SIG-M5 (cell line): ENCODE measurements at regions not wholly inside any gene's neighbourhood (a gene's known extent, or its start where the extent isn't known, plus 50 kb on each side); places are given as distances from the start of the nearest gene placed in this dataset.

Experiments used
- DNase-seq: peaks from one replicate; lab custom pipeline; 2025; lab: John Stamatoyannopoulos, UW

DNA sequence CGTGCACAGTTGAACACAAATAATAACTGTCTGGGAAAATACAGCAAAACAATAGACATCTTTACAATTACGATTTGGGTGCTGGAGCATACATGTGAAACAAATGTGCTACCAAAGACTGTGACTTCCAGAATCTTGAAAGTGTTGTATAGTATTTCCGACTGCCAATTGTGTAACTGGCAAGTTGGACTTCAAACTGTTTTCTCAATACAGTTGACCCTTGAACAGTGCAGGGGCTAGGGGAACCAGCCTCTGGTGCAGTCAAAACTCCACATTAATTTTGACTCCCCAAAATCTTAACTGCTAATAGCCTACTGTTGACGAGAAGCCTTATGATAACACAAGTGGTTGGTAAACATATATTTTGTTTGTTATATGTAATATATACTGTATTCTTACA lies 904.2 kb downstream of the EPHA3 start:
- no peak for DNase-seq

DNA sequence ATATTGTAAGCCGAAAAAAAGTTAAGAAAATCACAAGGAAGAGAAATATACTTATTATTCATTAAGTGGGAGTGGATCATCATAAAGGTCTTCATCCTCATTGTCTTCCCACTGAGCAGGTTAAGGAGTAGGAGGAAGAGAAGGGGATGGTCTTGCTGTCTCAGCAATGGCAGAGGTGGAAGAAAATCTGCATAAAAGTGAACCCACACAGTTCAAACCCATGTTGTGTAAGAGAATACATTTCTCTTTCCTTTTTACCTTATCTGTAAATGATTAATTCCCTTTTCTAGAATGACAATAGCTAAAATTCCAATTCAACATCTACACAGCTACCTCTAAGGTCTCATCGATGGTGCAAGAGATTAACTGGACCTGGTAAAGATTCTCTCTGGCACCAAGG lies 904.6 kb downstream of the EPHA3 start:
- DNase-seq = no peak

DNA sequence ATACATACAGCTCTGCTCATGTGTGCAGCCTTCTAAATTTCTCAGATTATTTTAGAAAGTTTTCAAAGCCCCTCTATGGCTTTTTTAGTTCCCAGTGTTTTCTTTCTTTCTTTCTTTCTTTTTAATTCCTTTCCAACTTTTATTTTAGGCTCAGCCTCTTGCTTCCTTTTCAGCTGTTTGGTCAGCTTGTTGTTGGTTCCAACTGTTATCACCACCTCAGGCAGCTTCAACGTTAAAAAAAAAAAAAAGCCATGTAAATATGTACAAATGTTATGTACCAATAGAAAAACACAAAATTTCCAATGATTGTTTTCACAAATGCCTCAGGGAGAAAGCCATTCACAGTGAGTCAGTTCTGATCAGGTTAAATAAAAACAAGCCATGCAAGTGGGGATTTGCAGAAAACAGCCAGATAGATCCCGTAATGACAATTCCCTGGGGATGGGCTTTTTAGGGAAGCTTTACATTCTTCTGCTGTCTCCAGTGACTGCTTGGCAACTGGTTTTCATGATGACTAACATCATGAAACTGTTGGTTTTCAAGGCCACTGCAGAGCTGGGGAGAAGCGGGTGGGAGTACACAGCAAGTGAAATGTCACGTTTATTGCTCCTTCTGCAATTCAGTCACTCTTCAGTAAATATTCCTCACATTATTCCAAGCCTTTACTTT lies 908.4 kb downstream of the EPHA3 start:
- DNase-seq = no peak

DNA sequence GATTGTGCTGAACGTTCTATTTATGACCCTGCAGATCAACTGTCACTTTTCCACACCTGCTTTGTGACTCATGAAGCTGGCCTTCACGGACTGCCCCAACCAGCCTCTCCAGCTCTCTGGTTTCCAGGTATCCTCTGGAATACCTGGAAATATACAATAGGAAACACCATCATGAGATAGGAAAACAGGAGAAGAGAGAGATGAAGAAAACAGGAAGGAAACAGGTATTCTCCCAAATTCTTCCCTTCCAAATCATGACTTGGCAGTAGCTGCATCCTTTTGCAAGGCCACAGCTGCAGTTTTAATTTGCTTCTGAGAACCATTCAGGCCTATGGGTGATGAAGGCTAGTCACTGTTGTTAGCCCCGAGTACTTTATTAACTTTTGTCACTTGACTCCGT lies 909.1 kb downstream of the EPHA3 start:
- DNase-seq = no peak

DNA sequence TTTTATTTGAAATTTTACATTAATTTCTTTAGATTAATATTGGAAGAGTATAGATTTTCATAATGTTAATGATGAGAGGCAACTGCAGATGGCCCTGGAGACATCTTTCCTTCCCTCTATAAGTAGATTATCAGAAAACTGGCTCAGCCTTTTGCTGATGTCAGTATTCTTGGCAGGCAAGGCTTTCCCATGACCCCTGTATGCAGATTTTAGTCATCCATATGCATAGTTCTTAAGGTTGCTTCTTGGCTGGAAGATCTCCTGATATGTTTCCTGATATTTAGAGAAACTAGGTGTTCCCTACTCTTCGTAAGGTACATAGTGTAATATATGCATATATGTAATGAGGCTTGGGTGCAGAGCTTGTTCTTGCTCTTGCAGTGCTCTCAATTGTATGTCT lies 911.4 kb downstream of the EPHA3 start:
- no peak for DNase-seq

DNA sequence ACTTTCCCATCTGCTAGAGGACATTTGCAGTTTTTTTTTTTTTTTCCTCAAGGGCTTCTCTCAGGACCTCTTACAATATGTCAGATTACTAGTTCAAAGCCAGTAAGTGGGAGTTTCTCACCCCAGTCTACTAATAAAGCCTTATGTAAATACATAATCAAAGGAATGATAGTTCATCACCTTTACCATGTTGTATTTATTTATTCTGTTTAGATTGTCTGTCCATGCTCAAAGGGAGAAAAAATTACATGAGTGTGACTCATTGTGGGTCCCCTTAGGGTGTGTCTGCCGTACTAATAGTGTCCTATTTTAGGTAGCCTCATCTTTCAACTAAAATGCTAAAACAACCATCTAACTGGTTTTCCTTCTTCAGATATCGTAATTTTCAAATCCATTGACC lies 917.6 kb downstream of the EPHA3 start:
- no peak for DNase-seq

DNA sequence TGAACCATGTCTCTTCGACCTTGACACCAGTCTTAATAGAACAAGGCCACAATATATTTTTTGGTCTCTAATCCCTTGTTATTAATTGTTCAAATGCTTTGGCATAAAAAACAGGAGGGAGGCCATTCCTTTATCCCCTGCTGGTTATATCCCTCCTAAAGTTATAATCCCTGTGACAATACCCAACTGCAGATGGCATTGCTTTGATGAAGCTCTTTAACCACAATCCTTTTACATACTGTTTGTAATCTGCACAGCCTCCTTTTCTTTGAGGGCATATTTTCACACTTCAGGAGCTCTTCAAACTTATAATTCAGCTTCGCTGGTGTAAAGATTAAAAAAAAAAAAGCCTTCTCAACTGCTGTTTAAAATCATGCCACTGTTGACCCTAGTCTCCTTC lies 919.0 kb downstream of the EPHA3 start:
- no peak for DNase-seq

DNA sequence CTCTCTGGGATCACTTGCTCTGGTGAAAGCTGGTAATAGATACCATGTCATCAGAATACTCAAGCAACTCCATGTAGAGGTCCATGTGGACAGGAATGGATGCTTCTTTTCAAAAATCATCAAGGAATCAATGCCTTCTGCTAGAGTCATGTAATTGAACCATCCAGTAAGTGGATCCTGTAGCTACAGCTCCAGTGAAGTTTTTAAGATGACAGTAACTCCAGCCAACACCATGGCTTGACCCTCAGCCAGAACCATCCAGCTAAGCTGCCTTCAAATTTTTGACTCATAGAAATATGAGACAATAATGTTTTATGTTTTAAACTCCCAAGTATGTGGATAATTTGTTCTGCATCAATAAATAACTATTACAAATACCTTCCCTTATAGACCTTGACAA lies 923.7 kb downstream of the EPHA3 start:
- DNase-seq = no peak

DNA sequence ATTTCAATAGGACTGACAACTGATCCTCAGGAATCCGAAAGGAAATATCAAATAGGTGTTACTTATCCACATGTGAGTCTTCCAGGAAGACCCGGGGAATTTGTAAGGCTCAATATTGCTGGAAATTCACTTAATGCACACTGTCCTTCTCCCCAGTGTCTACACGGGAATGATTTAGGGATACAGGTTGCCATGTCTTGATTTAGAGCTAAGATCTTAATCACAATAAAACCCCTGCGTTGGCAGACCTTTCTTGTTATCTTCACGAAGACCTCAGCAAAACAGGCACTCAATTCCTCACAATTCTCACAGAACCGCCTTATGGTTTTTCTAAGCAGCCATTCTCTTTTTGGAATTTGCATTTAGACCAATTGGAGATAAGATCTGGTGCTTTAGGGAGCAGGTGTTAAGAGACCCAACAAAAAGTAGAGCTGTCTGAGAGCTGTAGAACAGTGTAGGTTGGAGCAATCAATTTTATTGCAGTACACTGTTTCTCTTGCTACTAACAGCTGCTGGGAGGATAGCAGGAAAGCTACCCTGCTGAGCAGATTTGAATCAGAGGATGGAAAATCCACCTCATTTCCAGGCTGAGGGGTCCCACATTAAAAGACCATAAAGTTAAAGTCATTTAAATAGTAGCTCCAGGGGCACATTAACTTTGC lies 925.7 kb downstream of the EPHA3 start:
- DNase-seq = no peak

DNA sequence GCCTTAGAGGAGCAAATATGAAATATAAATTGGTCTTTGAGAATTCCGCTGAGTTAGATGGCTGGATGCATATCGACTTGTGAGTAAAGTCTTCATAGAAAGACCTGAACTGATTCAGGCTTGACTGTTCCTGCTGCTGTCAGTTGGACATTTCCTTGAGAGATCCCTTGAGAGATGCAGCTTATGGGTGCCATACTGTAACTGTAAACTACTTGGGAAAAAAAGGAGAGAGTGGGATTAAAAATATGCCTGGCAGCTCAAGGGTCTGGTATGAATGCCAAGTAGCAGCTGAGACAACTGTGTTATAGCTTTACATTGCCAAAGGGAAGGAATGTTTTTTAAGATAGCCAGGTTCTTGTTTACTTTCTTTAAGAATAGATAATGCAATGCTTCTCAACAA lies 926.6 kb downstream of the EPHA3 start:
- no peak for DNase-seq

DNA sequence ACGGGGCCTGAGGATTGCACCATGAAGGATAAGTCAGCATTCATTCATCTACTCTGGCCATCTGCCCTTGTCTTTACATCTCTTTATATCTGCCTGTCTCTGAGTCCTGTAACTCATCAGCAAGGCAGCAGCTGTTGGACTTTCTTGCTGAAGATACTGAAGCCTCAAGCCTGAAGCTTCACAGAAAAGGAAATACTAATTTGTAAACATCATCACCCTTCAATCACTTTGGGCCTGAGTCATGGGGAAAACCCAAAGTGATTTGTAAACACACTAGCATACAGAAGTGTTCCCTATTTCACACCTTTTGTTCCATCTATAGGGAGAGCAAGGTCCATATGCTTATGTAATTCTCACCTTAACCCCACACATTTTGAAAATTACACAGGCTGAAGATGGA lies 928.2 kb downstream of the EPHA3 start:
- DNase-seq = no peak

DNA sequence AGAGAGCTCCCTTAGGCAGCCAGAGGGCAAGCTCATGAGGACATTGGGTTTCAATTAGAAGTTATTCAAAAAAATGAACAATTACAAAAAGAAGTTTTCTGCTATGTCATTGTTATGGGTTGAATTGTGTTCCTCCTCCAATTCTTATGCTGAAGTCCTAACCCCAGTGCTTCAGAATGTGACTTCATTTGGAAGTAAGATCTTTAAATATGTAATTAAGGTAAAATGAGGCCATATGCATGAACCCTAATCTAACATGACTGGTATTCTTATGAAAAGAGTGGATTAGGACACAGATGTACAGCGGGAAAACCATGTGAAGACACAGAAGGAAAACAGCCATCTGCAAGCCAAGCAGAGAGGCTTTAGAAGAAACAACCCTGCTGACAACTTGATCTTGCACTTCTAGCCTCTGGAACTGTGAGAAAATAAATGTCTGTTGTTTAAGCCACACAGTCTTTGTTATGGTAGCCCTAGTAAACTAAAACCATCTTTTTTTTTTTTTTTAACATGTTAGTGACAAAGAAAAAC lies 929.6 kb downstream of the EPHA3 start:
- DNase-seq = no peak

DNA sequence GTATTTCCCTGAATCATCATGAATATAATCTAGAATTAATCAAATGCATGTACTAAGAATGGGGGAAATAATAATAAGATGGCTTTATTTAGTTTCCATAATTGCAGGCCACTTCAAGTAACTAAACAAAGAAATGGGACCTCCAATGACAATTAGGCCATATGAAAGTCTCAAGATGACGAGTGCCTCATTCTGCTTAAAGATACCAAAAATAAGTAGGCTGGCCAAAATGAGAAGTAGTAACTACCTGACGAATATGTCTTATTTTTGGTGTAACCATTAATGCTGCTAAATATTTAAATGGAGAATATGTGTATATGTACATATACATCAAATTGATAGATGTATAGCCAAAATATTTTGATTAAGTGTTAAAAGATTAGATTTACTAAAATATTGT lies 932.6 kb downstream of the EPHA3 start:
- no peak for DNase-seq

DNA sequence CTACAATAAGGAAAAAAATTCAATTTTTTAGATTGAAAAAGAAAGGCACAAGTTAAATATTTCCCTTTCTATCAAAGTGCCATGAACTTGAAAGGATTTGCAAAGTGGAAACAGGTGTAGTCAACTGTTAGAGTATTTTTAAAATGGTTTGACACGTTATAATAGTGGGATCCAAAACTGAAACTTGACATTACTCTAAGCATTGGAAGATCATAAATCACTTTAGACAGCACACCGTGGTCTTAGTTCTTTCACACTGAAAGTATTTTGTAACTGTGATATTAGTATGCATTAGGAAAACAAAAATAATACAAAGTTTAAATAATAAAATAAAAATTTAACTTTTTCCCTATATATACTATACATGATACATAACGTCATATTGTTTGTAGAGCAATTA lies 933.1 kb downstream of the EPHA3 start:
- no peak for DNase-seq

DNA sequence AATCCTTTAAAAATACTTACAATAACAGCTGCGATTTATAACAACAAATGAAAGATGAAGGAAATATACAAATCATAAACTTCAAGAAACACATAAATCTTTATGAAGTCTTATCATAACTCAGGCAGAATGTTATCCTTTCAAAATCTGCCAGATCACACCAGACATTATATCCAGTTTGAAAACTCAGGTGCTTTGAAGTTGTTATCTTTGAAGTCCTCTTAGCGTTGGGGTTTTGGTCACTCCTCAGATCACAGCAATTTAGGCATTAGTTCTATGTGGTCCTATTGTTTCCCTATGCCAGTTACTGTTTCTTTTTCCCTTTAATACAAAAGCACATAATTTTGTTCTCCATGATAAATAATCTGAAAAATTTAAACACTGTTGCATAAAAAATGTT lies 934.6 kb downstream of the EPHA3 start:
- no peak for DNase-seq

DNA sequence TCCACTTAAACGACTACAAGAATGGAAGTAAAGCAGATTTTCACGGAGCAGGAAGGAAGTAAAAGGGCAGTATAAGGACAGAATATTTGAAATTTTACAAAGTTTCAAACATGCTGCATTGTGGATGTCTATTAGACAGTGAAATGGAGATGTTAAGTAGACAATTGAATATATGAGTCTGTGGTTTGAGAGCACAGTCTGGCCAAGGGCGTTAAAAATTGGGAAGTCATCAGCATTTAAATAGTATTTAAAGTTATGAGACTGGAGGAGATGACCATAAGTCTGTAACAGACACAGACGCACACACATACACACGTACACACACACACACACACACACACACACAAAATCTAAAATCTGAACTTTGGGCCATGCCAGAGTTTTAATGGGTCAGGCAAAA lies 935.9 kb downstream of the EPHA3 start:
- DNase-seq = no peak

DNA sequence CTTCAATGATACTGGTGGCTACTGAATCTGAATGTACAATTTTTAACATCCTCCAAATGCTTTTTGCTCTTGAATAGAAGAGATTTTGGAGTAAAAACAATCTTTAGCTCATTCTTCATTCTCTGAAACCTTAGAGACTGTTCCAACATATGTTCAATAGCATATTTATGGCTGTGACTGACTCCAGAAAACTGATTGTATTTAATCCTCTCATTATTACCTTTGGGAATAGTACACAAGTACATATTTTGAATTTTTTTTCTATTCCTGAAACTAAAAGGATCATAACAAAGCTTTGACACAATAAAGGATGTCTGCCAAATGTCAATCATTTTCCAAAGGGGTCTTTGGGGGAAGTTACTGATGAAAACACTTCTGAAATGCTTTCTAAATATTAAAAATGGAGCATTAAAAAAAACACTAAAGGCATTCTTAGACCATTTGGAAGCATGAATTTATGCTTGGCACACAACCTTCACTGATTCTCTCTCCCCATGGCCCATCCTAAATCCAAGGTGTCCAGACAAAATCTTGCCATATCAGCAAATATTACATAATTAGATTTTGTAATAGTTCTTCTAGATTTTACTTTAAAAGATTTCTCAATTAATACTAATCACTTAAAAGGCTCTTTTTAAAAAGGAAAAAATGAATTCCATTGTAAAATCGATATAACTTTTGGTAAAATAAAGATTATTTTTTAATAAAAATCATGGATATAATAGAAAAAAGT lies 936.8 kb downstream of the EPHA3 start:
- no peak for DNase-seq

DNA sequence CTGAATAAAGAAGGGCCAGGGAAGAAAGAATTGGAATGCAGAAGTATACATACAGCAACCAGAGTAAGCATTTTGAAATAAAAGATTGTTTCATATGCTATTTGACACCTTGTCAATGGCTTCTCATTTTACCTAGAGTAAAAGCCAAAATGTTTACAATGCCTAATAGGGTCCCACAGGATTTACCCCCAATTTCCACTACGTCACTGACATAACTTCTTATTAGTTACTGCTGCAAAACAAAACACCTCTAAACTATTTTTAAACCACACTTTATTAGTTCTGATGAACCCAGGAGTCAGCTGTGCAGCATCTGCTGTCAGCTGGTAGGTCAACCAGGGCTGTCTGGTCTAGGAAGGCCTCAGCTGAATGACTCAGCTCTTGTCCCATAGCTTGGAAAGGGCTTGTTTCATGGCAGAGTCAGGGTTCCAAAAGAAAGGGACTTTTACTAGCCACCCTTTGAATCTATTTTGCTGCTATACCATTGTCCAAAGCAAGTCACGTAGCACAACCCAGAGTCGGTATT lies 945.1 kb downstream of the EPHA3 start:
- no peak for DNase-seq

DNA sequence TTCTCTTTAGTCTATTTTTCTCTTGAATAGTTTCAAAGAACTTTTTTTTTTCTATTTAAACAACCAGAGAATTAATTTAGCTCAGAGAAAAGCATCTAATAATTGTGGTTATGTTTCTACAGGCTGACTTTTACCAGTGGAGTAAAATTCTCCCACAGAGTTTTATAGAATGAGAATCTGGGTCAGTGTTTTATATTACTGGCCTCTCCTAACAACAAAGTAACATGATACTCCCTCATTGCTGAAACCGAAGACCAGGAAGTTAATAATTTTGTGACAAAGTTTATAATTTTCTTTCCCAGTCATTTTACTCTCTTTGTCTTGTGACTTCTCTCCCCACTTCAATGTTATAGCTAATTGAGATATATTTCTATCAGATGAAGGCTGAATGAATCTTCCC lies 946.9 kb downstream of the EPHA3 start:
- no peak for DNase-seq

DNA sequence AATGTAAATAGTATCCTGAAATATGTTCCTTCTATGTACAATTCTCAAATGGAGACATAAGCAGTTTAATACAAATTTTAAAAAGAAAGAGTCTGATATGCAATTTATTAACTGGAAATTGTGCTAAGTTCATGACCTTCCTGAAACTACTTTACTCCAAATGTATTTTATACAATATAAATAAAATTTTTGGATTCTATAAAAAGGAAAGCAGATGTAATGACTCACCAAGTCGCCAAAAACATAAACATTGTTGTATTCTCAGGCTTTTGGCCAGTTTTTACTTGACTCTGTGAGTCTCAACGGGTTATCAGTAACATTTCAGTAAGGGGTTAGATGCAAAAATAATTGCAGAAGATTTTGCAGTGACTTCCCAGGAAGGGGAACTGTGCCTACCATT lies 948.2 kb downstream of the EPHA3 start:
- no peak for DNase-seq

DNA sequence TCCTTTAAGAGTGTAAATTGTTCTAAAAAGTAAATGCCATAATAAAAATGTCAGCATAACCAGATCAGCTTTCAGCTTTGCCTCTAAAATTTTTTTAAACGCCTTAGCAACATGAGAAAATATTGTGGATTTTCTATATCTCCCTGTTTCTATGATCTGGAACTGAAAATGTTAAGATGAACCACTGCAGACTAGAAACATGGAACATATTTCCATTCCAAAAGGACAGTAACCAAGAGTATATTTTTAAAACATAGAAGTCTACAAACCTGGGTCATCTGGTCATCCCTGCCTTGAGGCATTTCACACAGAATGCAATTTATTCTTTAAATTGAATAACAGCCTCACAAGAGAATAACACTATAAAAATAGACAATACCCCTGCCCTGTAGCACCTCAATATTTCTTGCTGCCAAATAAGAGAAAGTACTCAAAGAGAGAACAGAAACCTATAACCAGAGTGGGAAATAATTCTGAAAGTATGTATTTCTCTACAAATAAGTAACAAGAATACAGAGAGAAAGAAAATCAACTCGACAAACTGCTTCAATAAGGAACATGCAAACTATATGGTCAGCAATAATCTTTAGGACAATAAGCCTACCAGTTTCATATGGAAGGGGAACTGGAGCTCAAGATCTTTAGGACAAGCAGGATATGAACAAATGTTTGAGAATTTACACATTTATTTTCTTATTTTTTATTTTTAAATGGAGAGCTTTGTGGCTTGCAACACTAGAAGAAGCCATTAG lies 949.0 kb downstream of the EPHA3 start:
- no peak for DNase-seq

DNA sequence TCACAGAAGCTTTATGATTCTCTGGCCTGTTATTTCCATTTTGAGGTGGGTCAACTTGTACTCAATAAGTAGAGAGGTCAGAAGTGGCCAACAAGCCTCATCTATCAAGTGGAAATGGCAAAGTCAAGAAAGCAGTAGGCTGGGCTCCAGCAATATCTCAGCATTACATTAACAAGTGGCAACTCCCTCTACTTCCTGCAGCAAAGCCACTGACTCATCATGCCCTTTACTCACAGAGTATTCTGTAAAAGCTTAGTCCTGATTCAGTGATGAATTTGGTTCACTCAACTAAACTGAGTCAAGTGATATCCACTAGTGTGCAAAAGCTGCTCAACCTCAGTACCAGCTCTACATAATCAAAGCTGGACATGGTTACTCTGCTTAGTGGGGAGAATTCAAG lies 954.6 kb downstream of the EPHA3 start:
- no peak for DNase-seq
